NCI-H1417 treated with DMSO at 0.1 percent for 48 hours (cell line): ENCODE measurements at regions not wholly inside any gene's neighbourhood (a gene's known extent, or its start where the extent isn't known, plus 50 kb on each side); places are given as distances from the start of the nearest gene placed in this dataset.

Experiments
- DNase-seq: peaks from one replicate; lab custom pipeline; 2025; lab: John Stamatoyannopoulos, UW

- no peak for DNase-seq
Measured at GRCh38 chr2:83561592-83561991, 897.5 kb downstream of the SUCLG1 start.

- DNase-seq = no peak
Measured at GRCh38 chr2:83536556-83536955, 922.5 kb downstream of the SUCLG1 start.

- no peak for DNase-seq
Measured at GRCh38 chr2:83534416-83534815, 924.7 kb downstream of the SUCLG1 start.

GRCh38 chr2:83531206-83531826 is 927.8 kb downstream of the SUCLG1 start:
- DNase-seq = no peak

- no peak for DNase-seq
Measured at GRCh38 chr2:83528767-83529166, 930.3 kb downstream of the SUCLG1 start.

GRCh38 chr2:83522891-83523493 is 936.1 kb downstream of the SUCLG1 start:
- DNase-seq = no peak

- DNase-seq = no peak
Measured at GRCh38 chr2:83517727-83518368, 941.2 kb downstream of the SUCLG1 start.

- no peak for DNase-seq
Measured at GRCh38 chr2:83516503-83516902, 942.6 kb downstream of the SUCLG1 start.

GRCh38 chr2:83487451-83487850 is 971.6 kb downstream of the SUCLG1 start:
- no peak for DNase-seq

GRCh38 chr2:83481436-83481835 is 977.6 kb downstream of the SUCLG1 start:
- DNase-seq = no peak

- no peak for DNase-seq
Measured at GRCh38 chr2:83478037-83478436, 981.0 kb downstream of the SUCLG1 start.

- no peak for DNase-seq
Measured at GRCh38 chr2:83475371-83475770, 983.7 kb downstream of the SUCLG1 start.

GRCh38 chr2:83471655-83472054 is 987.4 kb downstream of the SUCLG1 start:
- no peak for DNase-seq

GRCh38 chr2:83470928-83471327 is 988.2 kb downstream of the SUCLG1 start:
- no peak for DNase-seq

GRCh38 chr2:83464444-83464843 is 994.6 kb downstream of the SUCLG1 start:
- no peak for DNase-seq

- no peak for DNase-seq
Measured at GRCh38 chr2:83462881-83463280, 996.2 kb downstream of the SUCLG1 start.

GRCh38 chr2:83461135-83461534 is 997.9 kb downstream of the SUCLG1 start:
- no peak for DNase-seq

- no peak for DNase-seq
Measured at GRCh38 chr2:83459456-83459855, 999.6 kb downstream of the SUCLG1 start.

- DNase-seq = no peak
Measured at GRCh38 chr2:83435989-83436388, 1023.1 kb downstream of the SUCLG1 start.

GRCh38 chr2:83420993-83421392 is 1038.1 kb downstream of the SUCLG1 start:
- no peak for DNase-seq

GRCh38 chr2:83394134-83394904 is 1064.8 kb downstream of the SUCLG1 start:
- no peak for DNase-seq

GRCh38 chr2:83388804-83389203 is 1070.3 kb downstream of the SUCLG1 start:
- DNase-seq = no peak

GRCh38 chr2:83386549-83386948 is 1072.5 kb downstream of the SUCLG1 start:
- no peak for DNase-seq
